HG03575 (cell line): ENCODE measurements at regions not wholly inside any gene's neighbourhood (a gene's known extent, or its start where the extent isn't known, plus 50 kb on each side); places are given as distances from the start of the nearest gene placed in this dataset.
"Not testable (repeated sequence)": the region's sequence is repeated elsewhere in the genome, so short reads cannot be mapped to it uniquely, and the experiment has no call there.

Experiments used
- ATAC-seq: cut with Tn5 transposase; IDR thresholded peaks from one replicate; pipeline ENCODE4 v1.9.1; 2021; ENCODE audit not compliant: unreplicated experiment, insufficient number of reproducible peaks, low FRiP score; ENCODE audit errors: extremely low read depth

GRCh38 chr6:91976797-91977196 is 1389.9 kb upstream of the MAP3K7 start:
- ATAC-seq, result no peak

DNA sequence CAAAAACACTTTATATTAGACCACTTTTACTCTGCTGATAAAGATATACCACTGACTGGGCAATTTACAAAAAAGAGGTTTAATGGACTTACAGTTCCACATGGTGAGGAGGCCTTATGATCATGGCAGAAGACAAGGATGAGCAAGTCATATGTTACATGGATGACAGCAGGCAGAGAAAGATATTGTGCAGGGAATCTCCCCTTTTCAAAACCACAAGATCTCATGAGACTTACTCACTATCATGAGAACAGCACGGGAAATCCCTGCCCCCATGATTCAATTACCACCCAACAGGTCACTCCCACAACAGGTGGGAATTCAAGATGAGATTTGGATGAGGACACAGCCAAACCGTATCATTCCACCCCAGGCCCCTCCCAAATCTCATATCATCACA is 1383.8 kb upstream of the MAP3K7 start:
- ATAC-seq, result no peak

DNA sequence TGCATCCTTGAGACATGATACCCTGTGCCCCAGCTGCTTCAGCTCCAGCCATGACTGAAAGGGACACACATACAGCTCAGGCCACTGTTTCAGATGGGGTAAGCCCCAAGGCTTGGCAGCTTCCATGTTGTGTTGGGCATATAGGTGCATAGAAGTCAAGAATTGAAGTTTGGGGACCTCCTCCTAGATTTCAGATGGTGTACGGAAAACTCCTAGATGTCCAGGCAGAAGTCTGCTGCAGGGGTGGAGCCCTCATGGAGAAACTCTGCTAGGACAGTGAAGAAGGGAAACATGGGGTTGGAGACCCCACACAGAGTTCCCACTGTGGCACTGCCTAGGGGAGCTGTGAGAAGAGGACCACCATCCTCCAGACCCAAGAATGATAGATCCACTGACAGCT is 1379.0 kb upstream of the MAP3K7 start:
- no peak for ATAC-seq

- ATAC-seq, result no peak
Observed at GRCh38 chr6:91961671-91962070, 1374.8 kb upstream of the MAP3K7 start.

DNA sequence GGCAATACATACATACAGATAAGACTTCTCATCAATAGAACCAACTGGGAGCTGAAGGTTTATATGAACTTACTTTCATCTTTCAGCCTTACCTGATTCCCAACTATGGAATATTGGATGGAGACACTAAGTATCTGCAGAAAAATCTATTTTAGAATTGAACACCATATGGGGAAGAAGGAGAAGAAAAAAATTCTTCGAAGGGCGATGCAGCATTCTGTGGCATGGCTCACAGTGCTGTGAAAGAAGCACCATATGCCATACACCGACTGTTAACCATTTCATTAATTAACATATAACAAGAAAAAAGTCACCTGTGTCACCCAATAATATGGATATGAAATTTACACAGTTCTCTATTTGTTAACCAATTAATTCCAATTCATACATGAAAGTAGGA is 1374.4 kb upstream of the MAP3K7 start:
- no peak for ATAC-seq

- no peak for ATAC-seq
Observed at GRCh38 chr6:91941838-91942237, 1355.0 kb upstream of the MAP3K7 start.

DNA sequence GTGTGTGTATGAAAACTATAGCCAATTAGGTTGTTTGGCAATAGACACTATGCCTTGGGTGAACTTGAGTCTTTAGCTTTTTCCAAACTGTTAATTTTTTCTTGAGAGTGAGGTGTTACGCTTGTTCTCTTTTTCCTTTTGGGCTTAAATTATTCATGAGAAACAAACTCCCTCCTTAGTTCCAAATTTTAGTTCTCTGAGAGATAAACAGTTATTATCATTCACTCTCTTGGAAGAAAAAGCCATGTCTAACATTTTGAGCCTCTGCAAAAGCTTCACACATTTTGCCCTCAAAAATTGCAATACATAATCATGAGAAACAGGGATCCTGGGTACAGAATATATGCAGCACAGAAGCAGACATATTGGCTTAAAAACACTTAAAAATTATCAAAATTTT is 1353.9 kb upstream of the MAP3K7 start:
- no peak for ATAC-seq

DNA sequence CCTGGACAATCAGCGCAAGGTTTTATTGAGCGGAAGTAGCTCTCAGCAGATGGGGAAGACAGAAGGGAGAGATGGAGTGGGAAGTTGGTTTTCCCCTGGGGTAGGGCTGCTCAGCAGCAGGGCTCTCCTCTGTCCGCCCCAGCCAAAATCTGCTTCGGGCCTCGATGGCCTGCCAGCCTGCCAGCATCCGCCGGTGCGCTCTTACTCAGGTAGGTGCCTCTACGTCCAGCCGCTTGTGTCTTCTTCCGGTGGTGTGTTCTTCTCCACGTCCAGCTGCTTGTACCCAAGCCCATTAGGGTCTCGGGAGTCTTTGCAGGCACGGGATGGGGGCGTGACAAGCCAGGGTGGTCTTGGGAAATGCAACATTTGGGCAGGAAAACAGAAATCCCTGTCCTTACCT is 1340.0 kb upstream of the MAP3K7 start:
- ATAC-seq, result no peak

- ATAC-seq, result no peak
Observed at GRCh38 chr6:91926361-91926760, 1339.5 kb upstream of the MAP3K7 start.

DNA sequence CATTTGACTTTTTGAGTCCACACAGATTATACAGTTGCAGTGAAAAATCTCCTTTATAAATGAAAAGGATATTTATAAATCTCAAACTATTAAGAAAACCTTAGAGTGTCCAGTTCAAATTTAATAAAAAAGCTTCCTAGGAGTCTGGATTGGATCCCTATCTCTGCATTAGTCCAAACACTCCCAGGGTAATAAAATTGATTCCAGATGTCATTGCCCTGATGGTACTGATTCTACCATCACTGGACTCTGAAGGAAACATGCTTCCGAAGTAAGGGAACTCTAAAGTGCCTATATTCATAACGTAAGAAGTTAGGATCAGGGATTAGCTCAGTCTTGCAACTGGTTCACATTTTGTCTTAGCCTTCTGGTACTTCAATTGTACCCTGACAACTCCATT is 1325.1 kb upstream of the MAP3K7 start:
- no peak for ATAC-seq

DNA sequence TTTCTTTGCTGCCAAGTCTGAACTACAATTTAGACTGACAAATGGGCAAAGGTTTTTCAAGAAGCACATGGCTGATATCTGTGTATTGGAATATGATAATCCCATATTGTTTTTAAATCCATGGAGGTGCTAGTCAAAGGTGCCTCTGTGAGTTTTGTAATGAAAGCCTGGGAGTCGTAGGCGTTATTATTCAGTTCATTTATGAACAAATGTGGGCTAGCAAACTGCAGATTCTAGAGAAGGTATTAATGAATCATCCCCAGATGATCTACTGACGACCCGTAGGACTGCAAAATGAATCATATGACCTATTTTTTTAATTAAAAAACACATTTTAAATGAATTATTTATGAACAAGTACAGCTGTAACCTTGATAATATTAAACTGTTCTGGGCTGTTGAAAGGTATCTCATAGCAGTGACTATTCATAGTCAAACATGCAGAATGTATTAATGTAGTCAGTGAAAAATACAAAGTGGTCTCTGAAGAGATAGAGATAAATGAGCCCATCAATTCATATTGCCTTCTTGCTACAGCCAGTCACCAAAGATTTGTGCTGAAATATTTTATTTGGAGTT is 1317.8 kb upstream of the MAP3K7 start:
- no peak for ATAC-seq

DNA sequence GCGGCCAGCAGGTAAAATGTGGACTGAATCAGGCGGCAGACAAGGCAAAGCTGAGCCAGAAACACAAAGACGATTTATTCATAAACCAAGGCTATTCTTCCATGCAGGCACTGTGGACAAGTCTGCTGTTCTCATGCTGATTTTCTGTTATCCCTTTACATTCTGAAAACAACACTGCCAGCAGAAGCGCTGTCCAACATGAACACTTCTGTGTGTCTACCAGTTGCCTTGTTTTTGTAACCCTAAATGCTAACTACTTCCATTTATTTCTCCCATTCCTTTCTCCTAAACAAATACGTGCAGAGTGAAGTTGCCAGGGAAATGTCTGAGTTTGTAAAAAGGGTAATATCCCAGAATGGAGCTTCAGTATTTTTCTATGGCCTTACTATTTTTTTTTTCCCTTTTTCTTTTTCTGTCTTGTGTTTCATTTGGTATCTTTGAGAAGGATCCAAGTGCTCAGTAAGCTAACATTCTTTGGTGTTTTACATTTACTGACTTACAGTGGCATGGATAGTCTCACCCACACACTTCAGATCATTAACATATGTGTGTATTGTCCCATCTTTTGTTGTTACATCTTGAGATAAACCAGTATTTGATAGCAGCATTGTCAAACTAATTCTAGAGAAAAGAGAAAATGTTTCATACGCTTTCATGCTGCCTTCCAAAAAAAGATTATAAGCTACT is 1308.9 kb upstream of the MAP3K7 start:
- no peak for ATAC-seq

GRCh38 chr6:91886183-91886795 is 1299.4 kb upstream of the MAP3K7 start:
- ATAC-seq, result no peak

GRCh38 chr6:91881791-91882190 is 1294.9 kb upstream of the MAP3K7 start:
- ATAC-seq, result not testable (repeated sequence)

- no peak for ATAC-seq
Observed at GRCh38 chr6:91879386-91879995, 1292.6 kb upstream of the MAP3K7 start.

DNA sequence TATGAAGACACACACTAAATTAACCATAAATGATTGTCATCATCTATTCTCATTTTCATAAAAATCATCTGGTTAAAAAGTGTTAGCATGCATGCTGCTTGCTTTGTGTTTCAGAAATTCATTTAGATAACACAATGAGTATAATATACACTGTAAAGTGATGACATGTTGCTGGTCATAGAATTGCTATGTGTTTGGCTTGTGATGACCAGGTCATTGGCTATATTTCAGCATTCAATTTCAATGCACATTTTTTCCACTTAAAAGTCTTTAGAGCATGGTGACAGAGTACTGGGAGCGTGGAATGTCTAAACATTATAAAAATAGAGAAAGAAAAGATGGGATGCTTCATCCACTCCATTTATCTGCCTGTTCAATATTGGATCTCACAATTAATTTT is 1291.1 kb upstream of the MAP3K7 start:
- ATAC-seq, result no peak

- ATAC-seq, result no peak
Observed at GRCh38 chr6:91874971-91875370, 1288.1 kb upstream of the MAP3K7 start.

DNA sequence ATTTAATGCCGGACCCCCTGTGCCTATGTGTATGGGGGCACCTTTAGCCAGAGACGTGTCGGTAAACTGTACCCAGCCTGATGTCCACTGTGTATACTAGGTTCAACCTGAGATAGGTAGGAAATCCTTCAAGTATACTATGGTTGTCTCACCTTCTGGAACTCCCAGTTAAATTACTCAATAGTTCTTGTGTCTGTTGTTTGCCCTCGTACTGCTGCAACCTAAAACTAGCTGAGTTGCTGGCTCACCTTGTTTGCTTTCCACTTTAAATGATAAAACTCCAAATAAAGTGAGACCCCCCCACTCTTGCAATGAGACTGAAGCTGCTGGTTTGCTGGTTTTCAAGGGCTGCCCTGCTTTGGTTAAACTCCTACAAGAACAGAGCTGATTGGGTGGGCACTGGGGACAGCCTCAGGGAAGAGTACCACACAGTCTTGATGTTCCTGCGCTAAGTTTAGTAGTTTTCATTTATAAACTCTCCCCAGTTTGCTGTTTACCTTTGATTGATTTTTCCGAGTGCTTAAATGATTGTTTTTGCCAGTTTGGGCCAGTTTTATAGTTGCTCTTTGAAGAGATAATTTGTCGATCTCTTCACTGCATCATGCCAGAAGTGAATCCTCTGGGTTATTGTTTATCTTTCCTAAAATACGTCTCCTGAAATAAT is 1281.8 kb upstream of the MAP3K7 start:
- ATAC-seq, result no peak

DNA sequence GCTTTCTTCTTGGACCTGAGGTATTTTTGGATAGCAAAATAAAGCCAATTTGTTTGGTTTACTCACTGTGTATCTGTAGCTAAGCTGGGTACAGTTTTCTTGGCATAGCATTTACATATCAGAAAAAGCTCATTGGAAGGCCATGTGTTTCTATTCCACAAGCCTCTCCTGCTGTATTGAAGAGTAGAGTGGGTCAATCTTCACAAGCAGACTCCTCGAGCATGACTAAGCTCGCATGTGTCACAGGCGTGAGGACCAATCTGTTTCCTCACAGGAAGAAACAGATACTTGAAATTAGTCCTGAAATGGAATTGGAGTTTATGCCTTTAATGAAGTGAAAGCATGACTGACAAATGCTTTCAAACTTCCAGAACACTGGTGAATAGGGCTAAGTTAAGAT is 1279.0 kb upstream of the MAP3K7 start:
- ATAC-seq, result no peak

DNA sequence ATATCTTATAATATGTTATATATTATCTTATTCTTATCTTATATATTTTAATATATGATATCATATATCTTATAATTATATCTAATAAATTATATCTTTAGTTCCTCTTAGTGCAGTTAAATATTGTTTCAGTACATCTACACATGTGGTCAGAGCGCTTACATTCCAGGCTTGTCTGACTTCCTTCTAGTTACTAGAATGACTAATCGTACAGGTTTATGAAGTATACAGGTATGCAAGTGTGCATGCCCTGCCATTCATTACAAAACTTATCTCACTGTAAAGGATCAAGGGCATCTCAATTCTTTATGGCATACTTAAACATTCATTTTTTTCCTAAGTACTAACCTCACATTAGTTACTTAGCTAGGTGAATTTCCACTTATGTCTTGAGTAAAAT is 1278.0 kb upstream of the MAP3K7 start:
- no peak for ATAC-seq
